ENCODE measurements at regions not wholly inside any gene's neighbourhood (a gene's known extent, or its start where the extent isn't known, plus 50 kb on each side); places are given as distances from the start of the nearest gene placed in this dataset.

DNA sequence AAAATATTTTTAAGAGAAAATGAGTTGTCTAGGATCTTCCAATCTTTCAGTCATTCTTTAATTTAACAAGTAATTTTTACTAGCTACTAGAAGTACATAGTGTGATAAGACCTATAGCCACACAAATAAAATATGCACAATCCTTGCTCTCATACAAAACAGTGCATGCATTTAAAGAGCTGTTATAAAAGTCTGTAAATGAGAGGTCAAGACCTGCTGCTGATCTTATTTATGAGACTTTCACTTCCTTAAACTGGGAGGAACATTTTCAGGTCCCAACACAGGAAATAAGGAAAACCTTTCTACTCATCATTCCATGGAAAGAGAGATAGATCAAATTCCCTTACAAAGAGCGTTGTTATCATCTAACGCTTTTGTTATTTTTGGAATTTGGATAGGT, 54.2 kb upstream of the PAM start:
- DNase-seq = no peak
- H3K4me1 ChIP-seq = no peaks in the 10 kb centered on the region
- H3K36me3 ChIP-seq = no peaks in the 10 kb centered on the region
- H3K9me3 ChIP-seq = no peaks in the 10 kb centered on the region
- intact Hi-C loops (cut with DNase I) = no loop called here
- TF ChIP-seq, protein P1, sequence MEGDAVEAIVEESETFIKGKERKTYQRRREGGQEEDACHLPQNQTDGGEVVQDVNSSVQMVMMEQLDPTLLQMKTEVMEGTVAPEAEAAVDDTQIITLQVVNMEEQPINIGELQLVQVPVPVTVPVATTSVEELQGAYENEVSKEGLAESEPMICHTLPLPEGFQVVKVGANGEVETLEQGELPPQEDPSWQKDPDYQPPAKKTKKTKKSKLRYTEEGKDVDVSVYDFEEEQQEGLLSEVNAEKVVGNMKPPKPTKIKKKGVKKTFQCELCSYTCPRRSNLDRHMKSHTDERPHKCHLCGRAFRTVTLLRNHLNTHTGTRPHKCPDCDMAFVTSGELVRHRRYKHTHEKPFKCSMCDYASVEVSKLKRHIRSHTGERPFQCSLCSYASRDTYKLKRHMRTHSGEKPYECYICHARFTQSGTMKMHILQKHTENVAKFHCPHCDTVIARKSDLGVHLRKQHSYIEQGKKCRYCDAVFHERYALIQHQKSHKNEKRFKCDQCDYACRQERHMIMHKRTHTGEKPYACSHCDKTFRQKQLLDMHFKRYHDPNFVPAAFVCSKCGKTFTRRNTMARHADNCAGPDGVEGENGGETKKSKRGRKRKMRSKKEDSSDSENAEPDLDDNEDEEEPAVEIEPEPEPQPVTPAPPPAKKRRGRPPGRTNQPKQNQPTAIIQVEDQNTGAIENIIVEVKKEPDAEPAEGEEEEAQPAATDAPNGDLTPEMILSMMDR (IDR thresholded peaks at IDR 0.05) = no peak
- no peak for ATAC-seq
- no peaks in the 10 kb centered on the region for H3K27me3 ChIP-seq (ENCODE audit: low read depth)
- H3K4me3 ChIP-seq = no peak overlapping the region
- no peak overlapping the region for H3K27ac ChIP-seq

DNA sequence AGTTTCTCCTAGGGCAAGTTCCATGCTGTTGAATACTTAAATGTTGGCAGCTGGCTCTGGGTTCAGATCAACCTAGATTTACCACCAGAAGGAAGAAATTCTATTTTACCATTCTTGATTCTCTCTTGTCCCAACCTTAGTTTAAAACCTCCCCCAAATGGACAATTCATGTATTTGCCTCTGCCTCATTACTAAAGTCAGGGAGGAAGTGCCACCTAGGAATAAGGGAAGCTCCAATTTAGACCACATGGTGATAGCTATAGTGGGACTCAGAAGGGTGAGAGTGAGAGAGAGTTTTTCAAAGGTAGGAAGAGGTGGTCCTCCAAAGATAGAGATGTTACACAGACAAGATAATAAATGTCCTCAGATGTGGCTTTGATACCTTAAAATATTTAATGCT, 53.4 kb upstream of the PAM start:
- Histone ChIP-seq H3K27me3 (ENCODE audit: low read depth) (no peaks in the 10 kb centered on the region), H3K27ac (no peak overlapping the region), H3K36me3 (no peaks in the 10 kb centered on the region), H3K9me3 (no peaks in the 10 kb centered on the region), H3K4me3 (no peak overlapping the region), H3K4me1 (no peaks in the 10 kb centered on the region)
- intact Hi-C loops (cut with DNase I) = no loop called here
- DNase-seq (no peak), ATAC-seq (no peak)
- TF ChIP-seq, protein P1 (IDR thresholded peaks at IDR 0.05) = no peak
